ENCODE measurements at regions not wholly inside any gene's neighbourhood (a gene's known extent, or its start where the extent isn't known, plus 50 kb on each side); places are given as distances from the start of the nearest gene placed in this dataset.

DNA sequence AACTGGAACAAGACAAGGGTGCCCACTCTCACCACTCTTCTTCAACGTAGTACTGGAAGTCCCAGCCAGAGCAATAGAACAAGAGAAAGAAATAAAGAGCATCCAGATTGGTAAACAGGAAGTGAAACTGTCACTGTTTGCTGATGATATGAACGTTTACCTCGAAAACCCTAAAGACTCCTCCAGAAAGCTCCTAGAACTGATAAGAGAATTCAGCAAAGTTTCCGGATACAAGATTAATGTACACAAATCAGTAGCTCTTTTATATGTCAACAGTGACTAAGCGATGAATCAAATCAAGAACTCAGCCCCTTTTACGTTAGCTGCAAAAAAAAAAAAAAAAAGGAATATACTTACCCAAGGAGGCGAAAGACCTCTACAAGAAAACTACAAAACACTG lies 306.6 kb downstream of the PLK2 start:
- Histone ChIP-seq H3K36me3 (no peaks in the 10 kb centered on the region), H3K4me3 (no peak overlapping the region), H3K4me1 (peaks cover 0 to 11% of the 10 kb centered on the region in 2 donors), H3K9me3 (no peaks in the 10 kb centered on the region), H3K27ac (no peak overlapping the region), H3K27me3 (no peaks in the 10 kb centered on the region)
- no peak for DNase-seq (ENCODE audit: low spot score)
- TF ChIP-seq, protein P1, sequence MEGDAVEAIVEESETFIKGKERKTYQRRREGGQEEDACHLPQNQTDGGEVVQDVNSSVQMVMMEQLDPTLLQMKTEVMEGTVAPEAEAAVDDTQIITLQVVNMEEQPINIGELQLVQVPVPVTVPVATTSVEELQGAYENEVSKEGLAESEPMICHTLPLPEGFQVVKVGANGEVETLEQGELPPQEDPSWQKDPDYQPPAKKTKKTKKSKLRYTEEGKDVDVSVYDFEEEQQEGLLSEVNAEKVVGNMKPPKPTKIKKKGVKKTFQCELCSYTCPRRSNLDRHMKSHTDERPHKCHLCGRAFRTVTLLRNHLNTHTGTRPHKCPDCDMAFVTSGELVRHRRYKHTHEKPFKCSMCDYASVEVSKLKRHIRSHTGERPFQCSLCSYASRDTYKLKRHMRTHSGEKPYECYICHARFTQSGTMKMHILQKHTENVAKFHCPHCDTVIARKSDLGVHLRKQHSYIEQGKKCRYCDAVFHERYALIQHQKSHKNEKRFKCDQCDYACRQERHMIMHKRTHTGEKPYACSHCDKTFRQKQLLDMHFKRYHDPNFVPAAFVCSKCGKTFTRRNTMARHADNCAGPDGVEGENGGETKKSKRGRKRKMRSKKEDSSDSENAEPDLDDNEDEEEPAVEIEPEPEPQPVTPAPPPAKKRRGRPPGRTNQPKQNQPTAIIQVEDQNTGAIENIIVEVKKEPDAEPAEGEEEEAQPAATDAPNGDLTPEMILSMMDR (IDR thresholded peaks at IDR 0.05), result no peak

DNA sequence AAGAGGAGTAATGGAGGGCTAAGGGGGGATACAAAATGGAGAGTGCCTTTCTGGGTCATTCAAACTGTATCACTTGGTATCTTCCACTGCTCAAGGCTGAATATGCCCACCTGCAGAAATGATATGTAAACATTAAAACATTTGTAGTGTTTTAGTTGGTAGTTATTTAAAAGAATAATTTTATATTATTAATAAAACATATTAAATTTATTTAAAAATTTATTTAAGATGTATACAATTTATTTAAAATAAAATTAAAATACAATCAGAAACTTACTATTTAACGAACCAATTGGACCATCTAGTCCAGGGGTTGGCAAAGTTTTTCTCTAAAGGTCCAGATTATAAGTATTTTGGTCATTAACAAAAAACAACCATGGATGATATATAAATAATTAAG lies 308.5 kb downstream of the PLK2 start:
- TF ChIP-seq, protein P1 (IDR thresholded peaks at IDR 0.05), result no peak
- H3K36me3 ChIP-seq, result no peaks in the 10 kb centered on the region
- H3K4me1 ChIP-seq, result peaks cover 0 to under 1% of the 10 kb centered on the region in 2 donors
- H3K9me3 ChIP-seq, result no peaks in the 10 kb centered on the region
- H3K27ac ChIP-seq, result no peak overlapping the region
- no peak overlapping the region for H3K4me3 ChIP-seq
- H3K27me3 ChIP-seq, result no peaks in the 10 kb centered on the region
- DNase-seq (ENCODE audit: low spot score), result no peak

DNA sequence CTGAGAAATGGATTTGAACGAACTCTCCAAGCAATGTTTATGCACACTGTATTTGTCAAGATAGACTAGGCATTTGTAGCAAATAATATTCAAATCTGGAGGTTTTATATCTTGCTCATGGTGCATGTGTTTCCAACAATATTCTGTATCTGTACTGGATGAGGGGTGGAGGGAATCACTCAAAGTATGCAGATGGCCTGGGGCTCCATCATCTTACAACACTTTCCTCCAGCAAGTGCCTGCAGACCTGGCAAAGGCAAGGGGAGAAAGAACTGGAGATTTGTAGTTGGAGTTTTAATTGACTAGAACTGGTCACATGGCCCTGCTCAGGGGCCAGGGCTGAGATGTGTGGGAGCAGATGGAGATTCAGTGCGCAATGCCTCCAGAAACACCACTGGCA lies 309.0 kb downstream of the PLK2 start:
- H3K9me3 ChIP-seq, result no peaks in the 10 kb centered on the region
- no peaks in the 10 kb centered on the region for H3K4me1 ChIP-seq
- H3K27me3 ChIP-seq, result no peaks in the 10 kb centered on the region
- TF ChIP-seq, protein P1 (IDR thresholded peaks at IDR 0.05), result no peak
- H3K36me3 ChIP-seq, result no peaks in the 10 kb centered on the region
- no peak for DNase-seq (ENCODE audit: low spot score)
- no peak overlapping the region for H3K27ac ChIP-seq
- H3K4me3 ChIP-seq, result no peak overlapping the region

- TF ChIP-seq, protein P1 (IDR thresholded peaks at IDR 0.05), result no peak
- no peaks in the 10 kb centered on the region for H3K9me3 ChIP-seq
- H3K27ac ChIP-seq, result no peak overlapping the region
- H3K27me3 ChIP-seq, result no peaks in the 10 kb centered on the region
- no peak overlapping the region for H3K4me3 ChIP-seq
- DNase-seq (ENCODE audit: low spot score), result no peak
- H3K36me3 ChIP-seq, result no peaks in the 10 kb centered on the region
- no peaks in the 10 kb centered on the region for H3K4me1 ChIP-seq
Measured at GRCh38 chr5:58149746-58150145, 310.1 kb downstream of the PLK2 start.

- Histone ChIP-seq H3K27ac (no peak overlapping the region), H3K36me3 (no peaks in the 10 kb centered on the region), H3K27me3 (no peaks in the 10 kb centered on the region), H3K9me3 (no peaks in the 10 kb centered on the region), H3K4me3 (no peak overlapping the region), H3K4me1 (no peaks in the 10 kb centered on the region)
- no peak for DNase-seq (ENCODE audit: low spot score)
- TF ChIP-seq, protein P1 (IDR thresholded peaks at IDR 0.05), result no peak
Measured at GRCh38 chr5:58149345-58149744, 310.5 kb downstream of the PLK2 start.

DNA sequence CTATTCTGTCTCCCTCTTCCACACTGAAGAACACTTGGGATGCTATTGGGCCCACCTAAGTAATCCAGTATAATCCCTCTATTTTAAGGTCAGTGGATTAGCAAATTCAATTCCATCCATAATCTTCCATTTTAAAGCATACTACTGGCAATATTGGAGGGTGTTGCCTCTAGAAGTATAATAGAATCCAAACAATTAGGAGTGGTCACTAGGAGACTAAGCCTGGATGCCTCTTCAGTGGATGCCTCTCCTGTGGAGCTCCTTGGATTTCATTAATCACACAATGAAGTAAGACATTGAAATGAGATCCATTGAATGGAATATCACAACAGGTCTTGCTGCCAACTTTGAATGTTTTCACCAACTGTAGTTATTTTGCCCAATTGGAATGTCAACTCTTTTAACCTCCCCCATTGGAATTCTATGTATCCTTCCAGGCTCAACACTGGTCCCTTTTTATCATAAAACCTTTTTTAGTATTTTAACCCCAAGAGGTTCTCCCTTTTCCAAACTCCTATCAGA lies 311.6 kb downstream of the PLK2 start:
- Histone ChIP-seq H3K4me3 (no peak overlapping the region), H3K9me3 (no peaks in the 10 kb centered on the region), H3K4me1 (no peaks in the 10 kb centered on the region), H3K27me3 (no peaks in the 10 kb centered on the region), H3K36me3 (no peaks in the 10 kb centered on the region), H3K27ac (no peak overlapping the region)
- no peak for DNase-seq (ENCODE audit: low spot score)
- TF ChIP-seq, protein P1 (IDR thresholded peaks at IDR 0.05), result no peak
